Coronary artery (tissue), 2 donors: ENCODE measurements at regions not wholly inside any gene's neighbourhood (a gene's known extent, or its start where the extent isn't known, plus 50 kb on each side); places are given as distances from the start of the nearest gene placed in this dataset.

Experiments used
- DNase-seq: peaks from one replicate; pipeline ENCODE4 v3.0.0-alpha.2; 2017; ENCODE audit warnings: low spot score
- H3K27ac ChIP-seq, 2 donors: fragments of 200-600 bp; sonication (generic); one replicate each; pipeline ENCODE4 v1.5.1; 2016 to 2019
- H3K4me3 ChIP-seq: fragments of 200-600 bp; sonication (generic); 2 replicates; pipeline ENCODE4 v1.5.1; 2016; ENCODE audit warnings: mild to moderate bottlenecking, moderate library complexity
- CTCF ChIP-seq: fragments of 200-600 bp; sonication (generic); IDR thresholded peaks from one replicate; pipeline ENCODE4 v1.5.1; 2019; ENCODE audit warnings: antibody characterized with exemption

- H3K4me3 ChIP-seq, result no peak overlapping the region
- no peak for TF ChIP-seq CTCF
- DNase-seq, result no peak
- no peak overlapping the region for H3K27ac ChIP-seq
Observed at GRCh38 chr12:67370979-67371378, 101.8 kb downstream of the CAND1 start.

GRCh38 chr12:67377021-67377420 is 107.9 kb downstream of the CAND1 start:
- no peak for DNase-seq

DNA sequence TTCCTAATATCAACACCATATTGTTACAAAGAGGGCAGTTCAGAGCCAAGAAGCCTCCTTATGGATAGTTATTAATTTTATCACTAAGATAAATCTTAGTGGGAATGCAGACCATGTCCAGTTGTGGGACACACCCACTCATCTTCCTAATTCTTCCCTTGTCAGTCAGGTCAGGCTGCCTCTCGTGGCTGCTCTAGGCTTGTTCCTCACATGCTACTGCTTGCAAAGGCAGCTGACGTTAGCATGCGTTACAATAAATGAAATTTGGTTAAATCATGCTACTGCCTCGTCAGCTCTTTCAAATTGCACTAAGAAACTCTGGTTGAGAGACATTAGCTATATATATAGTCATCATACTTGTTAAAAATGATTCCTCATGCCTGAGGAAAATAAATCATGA is 108.4 kb downstream of the CAND1 start:
- no peak overlapping the region for H3K27ac ChIP-seq
- no peak overlapping the region for H3K4me3 ChIP-seq
- DNase-seq, result no peak
- no peak for TF ChIP-seq CTCF

More at GRCh38 chr12:67377021-67377420, 107.9 kb downstream of the CAND1 start:
- TF ChIP-seq CTCF, result no peak
- Histone ChIP-seq H3K27ac (no peak overlapping the region), H3K4me3 (no peak overlapping the region)

- H3K4me3 ChIP-seq, result no peak overlapping the region
- no peak for DNase-seq
- no peak for TF ChIP-seq CTCF
- H3K27ac ChIP-seq, result no peak overlapping the region
Observed at GRCh38 chr12:67382241-67382871, 113.2 kb downstream of the CAND1 start.

DNA sequence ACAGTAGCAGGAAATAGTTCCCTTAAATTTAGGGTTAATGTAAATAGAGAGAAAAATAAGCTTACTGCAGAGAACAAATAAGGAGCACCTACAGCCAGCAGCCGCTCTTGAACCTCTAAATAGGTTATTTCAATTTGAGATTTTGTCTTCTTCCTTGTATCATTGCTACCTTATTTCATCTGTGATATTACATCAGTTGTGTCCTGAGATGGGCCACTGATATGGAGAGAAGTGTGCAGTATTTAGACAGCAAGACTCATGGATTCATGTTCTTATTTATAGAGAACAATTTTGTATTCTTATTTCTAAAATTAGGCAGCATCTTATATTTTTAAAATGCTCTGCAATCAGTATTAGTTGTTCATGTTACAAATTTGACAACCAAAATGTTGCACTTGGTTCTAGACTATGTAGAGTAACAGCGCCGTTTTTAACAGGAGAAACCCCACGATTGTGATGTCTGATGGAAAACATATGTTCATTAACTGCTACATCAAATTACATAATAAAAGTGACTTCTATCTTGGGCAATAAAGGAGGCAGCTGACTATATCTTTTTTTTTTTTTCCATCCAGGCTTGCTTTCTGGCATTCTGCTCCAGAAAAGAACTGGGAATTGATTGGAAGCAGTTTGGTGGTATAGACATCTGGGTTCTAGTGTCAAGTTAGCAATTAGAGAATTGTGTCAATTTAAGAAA is 117.9 kb downstream of the CAND1 start:
- no peak for TF ChIP-seq CTCF
- Histone ChIP-seq H3K27ac (no peak overlapping the region), H3K4me3 (no peak overlapping the region)
- no peak for DNase-seq

GRCh38 chr12:67388331-67389138 is 119.4 kb downstream of the CAND1 start:
- TF ChIP-seq CTCF, result no peak

More at GRCh38 chr12:67388331-67389138, 119.4 kb downstream of the CAND1 start:
- H3K4me3 ChIP-seq, result no peak overlapping the region
- no peak for DNase-seq
- no peak overlapping the region for H3K27ac ChIP-seq
